HG02885 (cell line): ENCODE measurements at regions not wholly inside any gene's neighbourhood (a gene's known extent, or its start where the extent isn't known, plus 50 kb on each side); places are given as distances from the start of the nearest gene placed in this dataset.

ENCODE experiments used
- ATAC-seq: cut with Tn5 transposase; IDR thresholded peaks from one replicate; pipeline ENCODE4 v1.9.1; 2021; ENCODE audit warnings: mild to moderate bottlenecking; ENCODE audit not compliant: unreplicated experiment, poor library complexity

GRCh38 chr9:108534741-108535140 is 321.0 kb downstream of the ACTL7B start:
- no peak for ATAC-seq

GRCh38 chr9:108530141-108530540 is 325.6 kb downstream of the ACTL7B start:
- ATAC-seq, result no peak

GRCh38 chr9:108528231-108528630 is 327.6 kb downstream of the ACTL7B start:
- no peak for ATAC-seq

- ATAC-seq, result no peak
Measured at GRCh38 chr9:108526518-108526917, 329.3 kb downstream of the ACTL7B start.

GRCh38 chr9:108525186-108525585 is 330.6 kb downstream of the ACTL7B start:
- no peak for ATAC-seq

GRCh38 chr9:108521063-108521590 is 334.7 kb downstream of the ACTL7B start:
- ATAC-seq, result no peak

- ATAC-seq, result no peak
Measured at GRCh38 chr9:108519437-108519836, 336.3 kb downstream of the ACTL7B start.

GRCh38 chr9:108517651-108518365 is 338.0 kb downstream of the ACTL7B start:
- ATAC-seq, result no peak

GRCh38 chr9:108516391-108516790 is 339.4 kb downstream of the ACTL7B start:
- ATAC-seq, result no peak

GRCh38 chr9:108515856-108516255 is 339.9 kb downstream of the ACTL7B start:
- no peak for ATAC-seq

- no peak for ATAC-seq
Measured at GRCh38 chr9:108512426-108513173, 343.2 kb downstream of the ACTL7B start.

- no peak for ATAC-seq
Measured at GRCh38 chr9:108511307-108511706, 344.5 kb downstream of the ACTL7B start.

GRCh38 chr9:108496846-108497245 is 358.9 kb downstream of the ACTL7B start:
- no peak for ATAC-seq

GRCh38 chr9:108489567-108489966 is 366.2 kb downstream of the ACTL7B start:
- ATAC-seq, result no peak

GRCh38 chr9:108486831-108487230 is 369.0 kb downstream of the ACTL7B start:
- ATAC-seq, result no peak

GRCh38 chr9:108484468-108484867 is 371.3 kb downstream of the ACTL7B start:
- ATAC-seq, result no peak

- ATAC-seq, result no peak
Measured at GRCh38 chr9:108483676-108484075, 372.1 kb downstream of the ACTL7B start.

- peak; percentile 37 for ATAC-seq
Measured at GRCh38 chr9:108479989-108480652, 375.7 kb downstream of the ACTL7B start.

GRCh38 chr9:108478431-108479332 is 377.1 kb downstream of the ACTL7B start:
- peak; percentile 87 for ATAC-seq

GRCh38 chr9:108477529-108478006 is 378.2 kb downstream of the ACTL7B start:
- ATAC-seq, result no peak
